Activated T-cell treated with anti-CD3 and anti-CD28 coated beads, Interleukin-2, amount 50 U/mL, for 24 hours (primary cell): ENCODE measurements at regions not wholly inside any gene's neighbourhood (a gene's known extent, or its start where the extent isn't known, plus 50 kb on each side); places are given as distances from the start of the nearest gene placed in this dataset.
"Not testable (repeated sequence)": the region's sequence is repeated elsewhere in the genome, so short reads cannot be mapped to it uniquely, and the experiment has no call there.

Source experiments
- DNase-seq: peaks from one replicate; pipeline ENCODE4 v3.0.0-alpha.2; 2020
- H3K27ac Mint-ChIP-seq: 2 replicates; pipeline ENCODE4 v1.8.0; 2020; ENCODE audit warnings: mild to moderate bottlenecking, mixed read lengths
- H3K27me3 Mint-ChIP-seq: 2 replicates; pipeline ENCODE4 v1.8.0; 2020; ENCODE audit warnings: mixed read lengths
- H3K36me3 Mint-ChIP-seq: 2 replicates; pipeline ENCODE4 v1.8.0; 2020; ENCODE audit warnings: low read depth, mixed read lengths
- H3K4me1 Mint-ChIP-seq: 2 replicates; pipeline ENCODE4 v1.8.0; 2020; ENCODE audit warnings: low read depth, mixed read lengths
- H3K4me3 Mint-ChIP-seq: 2 replicates; pipeline ENCODE4 v1.8.0; 2020; ENCODE audit warnings: mild to moderate bottlenecking, moderate library complexity, mixed read lengths
- H3K9me3 Mint-ChIP-seq: 2 replicates; pipeline ENCODE4 v1.8.0; 2020; ENCODE audit warnings: mixed read lengths

GRCh38 chr12:127496255-127496654 is 770.7 kb upstream of the TMEM132C start:
- Mint-ChIP-seq H3K9me3 (no peaks in the 10 kb centered on the region), H3K4me3 (no peak overlapping the region), H3K27ac (no peak overlapping the region), H3K4me1 (no peaks in the 10 kb centered on the region), H3K27me3 (no peaks in the 10 kb centered on the region), H3K36me3 (no peaks in the 10 kb centered on the region)
- no peak for DNase-seq

- H3K4me3 Mint-ChIP-seq: no peak overlapping the region
- no peaks in the 10 kb centered on the region for H3K4me1 Mint-ChIP-seq
- H3K9me3 Mint-ChIP-seq: peaks cover 2% of the 10 kb centered on the region
- no peaks in the 10 kb centered on the region for H3K36me3 Mint-ChIP-seq
- DNase-seq: no peak
- no peak overlapping the region for H3K27ac Mint-ChIP-seq
- H3K27me3 Mint-ChIP-seq: no peaks in the 10 kb centered on the region
Measured at GRCh38 chr12:127500512-127501035, 766.4 kb upstream of the TMEM132C start.

- Mint-ChIP-seq H3K4me3 (no peak overlapping the region), H3K27ac (no peak overlapping the region), H3K9me3 (peaks cover 2% of the 10 kb centered on the region), H3K36me3 (no peaks in the 10 kb centered on the region), H3K27me3 (no peaks in the 10 kb centered on the region), H3K4me1 (no peaks in the 10 kb centered on the region)
- no peak for DNase-seq
Measured at GRCh38 chr12:127501916-127502315, 765.1 kb upstream of the TMEM132C start.

- no peak overlapping the region for H3K4me3 Mint-ChIP-seq
- H3K36me3 Mint-ChIP-seq: no peaks in the 10 kb centered on the region
- H3K4me1 Mint-ChIP-seq: no peaks in the 10 kb centered on the region
- H3K9me3 Mint-ChIP-seq: peaks cover 2% of the 10 kb centered on the region
- H3K27ac Mint-ChIP-seq: no peak overlapping the region
- DNase-seq: no peak
- no peaks in the 10 kb centered on the region for H3K27me3 Mint-ChIP-seq
Measured at GRCh38 chr12:127503246-127503645, 763.7 kb upstream of the TMEM132C start.

- H3K4me1 Mint-ChIP-seq, H3K27ac Mint-ChIP-seq, DNase-seq, H3K36me3 Mint-ChIP-seq, H3K9me3 Mint-ChIP-seq, H3K27me3 Mint-ChIP-seq, H3K4me3 Mint-ChIP-seq: not testable (repeated sequence)
Measured at GRCh38 chr12:127503996-127504395, 763.0 kb upstream of the TMEM132C start.

- H3K27ac Mint-ChIP-seq: no peak overlapping the region
- peaks cover 5% of the 10 kb centered on the region for H3K9me3 Mint-ChIP-seq
- no peaks in the 10 kb centered on the region for H3K4me1 Mint-ChIP-seq
- no peak overlapping the region for H3K4me3 Mint-ChIP-seq
- H3K27me3 Mint-ChIP-seq: no peaks in the 10 kb centered on the region
- DNase-seq: no peak
- no peaks in the 10 kb centered on the region for H3K36me3 Mint-ChIP-seq
Measured at GRCh38 chr12:127504874-127505273, 762.1 kb upstream of the TMEM132C start.

GRCh38 chr12:127507341-127507740 is 759.6 kb upstream of the TMEM132C start:
- Mint-ChIP-seq H3K27ac (no peak overlapping the region), H3K36me3 (no peaks in the 10 kb centered on the region), H3K27me3 (no peaks in the 10 kb centered on the region), H3K4me3 (no peak overlapping the region), H3K4me1 (no peaks in the 10 kb centered on the region), H3K9me3 (peaks cover 5% of the 10 kb centered on the region)
- DNase-seq: no peak

GRCh38 chr12:127509066-127509778 is 757.7 kb upstream of the TMEM132C start:
- no peaks in the 10 kb centered on the region for H3K4me1 Mint-ChIP-seq
- H3K9me3 Mint-ChIP-seq: peaks cover 4% of the 10 kb centered on the region
- H3K36me3 Mint-ChIP-seq: no peaks in the 10 kb centered on the region
- no peaks in the 10 kb centered on the region for H3K27me3 Mint-ChIP-seq
- H3K27ac Mint-ChIP-seq: no peak overlapping the region
- H3K4me3 Mint-ChIP-seq: no peak overlapping the region
- no peak for DNase-seq

GRCh38 chr12:127515941-127516340 is 751.0 kb upstream of the TMEM132C start:
- Mint-ChIP-seq H3K27ac (no peak overlapping the region), H3K4me3 (no peak overlapping the region), H3K9me3 (no peaks in the 10 kb centered on the region), H3K36me3 (no peaks in the 10 kb centered on the region), H3K27me3 (no peaks in the 10 kb centered on the region), H3K4me1 (no peaks in the 10 kb centered on the region)
- DNase-seq: no peak

GRCh38 chr12:127516467-127516866 is 750.5 kb upstream of the TMEM132C start:
- DNase-seq: no peak
- Mint-ChIP-seq H3K27me3 (no peaks in the 10 kb centered on the region), H3K4me1 (no peaks in the 10 kb centered on the region), H3K4me3 (no peak overlapping the region), H3K27ac (no peak overlapping the region), H3K9me3 (no peaks in the 10 kb centered on the region), H3K36me3 (no peaks in the 10 kb centered on the region)

GRCh38 chr12:127519779-127520178 is 747.2 kb upstream of the TMEM132C start:
- H3K9me3 Mint-ChIP-seq: peaks cover 2% of the 10 kb centered on the region
- no peaks in the 10 kb centered on the region for H3K4me1 Mint-ChIP-seq
- H3K27me3 Mint-ChIP-seq: no peaks in the 10 kb centered on the region
- H3K4me3 Mint-ChIP-seq: no peak overlapping the region
- no peaks in the 10 kb centered on the region for H3K36me3 Mint-ChIP-seq
- H3K27ac Mint-ChIP-seq: no peak overlapping the region
- DNase-seq: no peak

- Mint-ChIP-seq H3K36me3 (no peaks in the 10 kb centered on the region), H3K4me3 (no peak overlapping the region)
Measured at GRCh38 chr12:127526925-127527324, 740.0 kb upstream of the TMEM132C start.

GRCh38 chr12:127528551-127528950 is 738.4 kb upstream of the TMEM132C start:
- H3K36me3 Mint-ChIP-seq: no peaks in the 10 kb centered on the region
- H3K4me3 Mint-ChIP-seq: no peak overlapping the region
- no peak overlapping the region for H3K27ac Mint-ChIP-seq
- H3K4me1 Mint-ChIP-seq: no peaks in the 10 kb centered on the region
- no peaks in the 10 kb centered on the region for H3K9me3 Mint-ChIP-seq
- no peaks in the 10 kb centered on the region for H3K27me3 Mint-ChIP-seq
- DNase-seq: no peak

More at GRCh38 chr12:127526925-127527324, 740.0 kb upstream of the TMEM132C start:
- Mint-ChIP-seq H3K4me1 (no peaks in the 10 kb centered on the region), H3K9me3 (peaks cover 2% of the 10 kb centered on the region), H3K27ac (no peak overlapping the region), H3K27me3 (no peaks in the 10 kb centered on the region)
- DNase-seq: no peak

- H3K4me3 Mint-ChIP-seq: no peak overlapping the region
- no peaks in the 10 kb centered on the region for H3K27me3 Mint-ChIP-seq
- no peak overlapping the region for H3K27ac Mint-ChIP-seq
- no peaks in the 10 kb centered on the region for H3K36me3 Mint-ChIP-seq
- H3K4me1 Mint-ChIP-seq: no peaks in the 10 kb centered on the region
- DNase-seq: no peak
- H3K9me3 Mint-ChIP-seq: peaks cover 2% of the 10 kb centered on the region
Measured at GRCh38 chr12:127531542-127531941, 735.4 kb upstream of the TMEM132C start.

- Mint-ChIP-seq H3K36me3 (no peaks in the 10 kb centered on the region), H3K4me3 (no peak overlapping the region), H3K4me1 (no peaks in the 10 kb centered on the region), H3K27ac (no peak overlapping the region), H3K9me3 (peaks cover 2% of the 10 kb centered on the region), H3K27me3 (no peaks in the 10 kb centered on the region)
- no peak for DNase-seq
Measured at GRCh38 chr12:127533353-127533752, 733.6 kb upstream of the TMEM132C start.
